ENCODE measurements at regions not wholly inside any gene's neighbourhood (a gene's known extent, or its start where the extent isn't known, plus 50 kb on each side); places are given as distances from the start of the nearest gene placed in this dataset.
"Not testable (repeated sequence)": the region's sequence is repeated elsewhere in the genome, so short reads cannot be mapped to it uniquely, and the experiment has no call there.

- H3K36me3 ChIP-seq (ENCODE audit: control insufficient read depth in 3 of 3, insufficient read depth in 3 of 3, low read length in 3 of 3); H3K27ac ChIP-seq (ENCODE audit: low read depth, low read length); H3K27me3 ChIP-seq (ENCODE audit: control insufficient read depth in 3 of 3, insufficient read depth in 3 of 3, low read length in 3 of 3); H3K4me3 ChIP-seq (ENCODE audit: low read length in 3 of 3); H3K9ac ChIP-seq (ENCODE audit: low read depth in 1 of 3, low read length in 3 of 3); H3K4me1 ChIP-seq (ENCODE audit: control insufficient read depth in 3 of 3, insufficient read depth in 3 of 3, low read length in 3 of 3); H3K9me3 ChIP-seq (ENCODE audit: control insufficient read depth in 3 of 3, low read length in 3 of 3): not testable (repeated sequence)
Observed at GRCh38 chr16:29355339-29356059, 51.0 kb downstream of the NPIPB11 start.

- H3K27ac ChIP-seq (ENCODE audit: low read depth, low read length); H3K27me3 ChIP-seq (ENCODE audit: control insufficient read depth in 3 of 3, insufficient read depth in 3 of 3, low read length in 3 of 3); H3K4me1 ChIP-seq (ENCODE audit: control insufficient read depth in 3 of 3, insufficient read depth in 3 of 3, low read length in 3 of 3); H3K9ac ChIP-seq (ENCODE audit: low read depth in 1 of 3, low read length in 3 of 3); H3K9me3 ChIP-seq (ENCODE audit: control insufficient read depth in 3 of 3, low read length in 3 of 3); H3K4me3 ChIP-seq (ENCODE audit: low read length in 3 of 3); H3K36me3 ChIP-seq (ENCODE audit: control insufficient read depth in 3 of 3, insufficient read depth in 3 of 3, low read length in 3 of 3): not testable (repeated sequence)
Observed at GRCh38 chr16:29354449-29354848, 52.1 kb downstream of the NPIPB11 start.

GRCh38 chr16:29352617-29352999 lies 53.9 kb downstream of the NPIPB11 start:
- not testable (repeated sequence) for H3K27me3 ChIP-seq (ENCODE audit: control insufficient read depth in 3 of 3, insufficient read depth in 3 of 3, low read length in 3 of 3); H3K9me3 ChIP-seq (ENCODE audit: control insufficient read depth in 3 of 3, low read length in 3 of 3); H3K27ac ChIP-seq (ENCODE audit: low read depth, low read length); H3K36me3 ChIP-seq (ENCODE audit: control insufficient read depth in 3 of 3, insufficient read depth in 3 of 3, low read length in 3 of 3); H3K9ac ChIP-seq (ENCODE audit: low read depth in 1 of 3, low read length in 3 of 3); H3K4me3 ChIP-seq (ENCODE audit: low read length in 3 of 3); H3K4me1 ChIP-seq (ENCODE audit: control insufficient read depth in 3 of 3, insufficient read depth in 3 of 3, low read length in 3 of 3)

- H3K9ac ChIP-seq (ENCODE audit: low read depth in 1 of 3, low read length in 3 of 3); H3K27me3 ChIP-seq (ENCODE audit: control insufficient read depth in 3 of 3, insufficient read depth in 3 of 3, low read length in 3 of 3); H3K36me3 ChIP-seq (ENCODE audit: control insufficient read depth in 3 of 3, insufficient read depth in 3 of 3, low read length in 3 of 3); H3K27ac ChIP-seq (ENCODE audit: low read depth, low read length); H3K4me1 ChIP-seq (ENCODE audit: control insufficient read depth in 3 of 3, insufficient read depth in 3 of 3, low read length in 3 of 3); H3K4me3 ChIP-seq (ENCODE audit: low read length in 3 of 3); H3K9me3 ChIP-seq (ENCODE audit: control insufficient read depth in 3 of 3, low read length in 3 of 3): not testable (repeated sequence)
Observed at GRCh38 chr16:29351970-29352616, 54.4 kb downstream of the NPIPB11 start.

- H3K27ac ChIP-seq (ENCODE audit: low read depth, low read length); H3K27me3 ChIP-seq (ENCODE audit: control insufficient read depth in 3 of 3, insufficient read depth in 3 of 3, low read length in 3 of 3); H3K9me3 ChIP-seq (ENCODE audit: control insufficient read depth in 3 of 3, low read length in 3 of 3); H3K36me3 ChIP-seq (ENCODE audit: control insufficient read depth in 3 of 3, insufficient read depth in 3 of 3, low read length in 3 of 3); H3K4me3 ChIP-seq (ENCODE audit: low read length in 3 of 3); H3K9ac ChIP-seq (ENCODE audit: low read depth in 1 of 3, low read length in 3 of 3); H3K4me1 ChIP-seq (ENCODE audit: control insufficient read depth in 3 of 3, insufficient read depth in 3 of 3, low read length in 3 of 3): not testable (repeated sequence)
Observed at GRCh38 chr16:29351271-29351969, 55.1 kb downstream of the NPIPB11 start.

- H3K4me3 ChIP-seq (ENCODE audit: low read length in 3 of 3); H3K27ac ChIP-seq (ENCODE audit: low read depth, low read length); H3K27me3 ChIP-seq (ENCODE audit: control insufficient read depth in 3 of 3, insufficient read depth in 3 of 3, low read length in 3 of 3); H3K9ac ChIP-seq (ENCODE audit: low read depth in 1 of 3, low read length in 3 of 3); H3K9me3 ChIP-seq (ENCODE audit: control insufficient read depth in 3 of 3, low read length in 3 of 3); H3K36me3 ChIP-seq (ENCODE audit: control insufficient read depth in 3 of 3, insufficient read depth in 3 of 3, low read length in 3 of 3); H3K4me1 ChIP-seq (ENCODE audit: control insufficient read depth in 3 of 3, insufficient read depth in 3 of 3, low read length in 3 of 3): not testable (repeated sequence)
Observed at GRCh38 chr16:29349966-29350365, 56.5 kb downstream of the NPIPB11 start.

- H3K36me3 ChIP-seq (ENCODE audit: control insufficient read depth in 3 of 3, insufficient read depth in 3 of 3, low read length in 3 of 3); H3K4me3 ChIP-seq (ENCODE audit: low read length in 3 of 3); H3K27ac ChIP-seq (ENCODE audit: low read depth, low read length); H3K27me3 ChIP-seq (ENCODE audit: control insufficient read depth in 3 of 3, insufficient read depth in 3 of 3, low read length in 3 of 3); H3K9ac ChIP-seq (ENCODE audit: low read depth in 1 of 3, low read length in 3 of 3); H3K9me3 ChIP-seq (ENCODE audit: control insufficient read depth in 3 of 3, low read length in 3 of 3); H3K4me1 ChIP-seq (ENCODE audit: control insufficient read depth in 3 of 3, insufficient read depth in 3 of 3, low read length in 3 of 3): not testable (repeated sequence)
Observed at GRCh38 chr16:29348748-29349147, 57.8 kb downstream of the NPIPB11 start.

GRCh38 chr16:29348123-29348690 lies 58.3 kb downstream of the NPIPB11 start:
- H3K9ac ChIP-seq (ENCODE audit: low read depth in 1 of 3, low read length in 3 of 3); H3K27me3 ChIP-seq (ENCODE audit: control insufficient read depth in 3 of 3, insufficient read depth in 3 of 3, low read length in 3 of 3); H3K36me3 ChIP-seq (ENCODE audit: control insufficient read depth in 3 of 3, insufficient read depth in 3 of 3, low read length in 3 of 3); H3K4me3 ChIP-seq (ENCODE audit: low read length in 3 of 3); H3K27ac ChIP-seq (ENCODE audit: low read depth, low read length); H3K9me3 ChIP-seq (ENCODE audit: control insufficient read depth in 3 of 3, low read length in 3 of 3); H3K4me1 ChIP-seq (ENCODE audit: control insufficient read depth in 3 of 3, insufficient read depth in 3 of 3, low read length in 3 of 3): not testable (repeated sequence)

- H3K27ac ChIP-seq (ENCODE audit: low read depth, low read length); H3K9ac ChIP-seq (ENCODE audit: low read depth in 1 of 3, low read length in 3 of 3); H3K9me3 ChIP-seq (ENCODE audit: control insufficient read depth in 3 of 3, low read length in 3 of 3); H3K4me3 ChIP-seq (ENCODE audit: low read length in 3 of 3); H3K36me3 ChIP-seq (ENCODE audit: control insufficient read depth in 3 of 3, insufficient read depth in 3 of 3, low read length in 3 of 3); H3K4me1 ChIP-seq (ENCODE audit: control insufficient read depth in 3 of 3, insufficient read depth in 3 of 3, low read length in 3 of 3); H3K27me3 ChIP-seq (ENCODE audit: control insufficient read depth in 3 of 3, insufficient read depth in 3 of 3, low read length in 3 of 3): not testable (repeated sequence)
Observed at GRCh38 chr16:29346796-29347580, 59.5 kb downstream of the NPIPB11 start.

GRCh38 chr16:29346203-29346602 lies 60.3 kb downstream of the NPIPB11 start:
- not testable (repeated sequence) for H3K27me3 ChIP-seq (ENCODE audit: control insufficient read depth in 3 of 3, insufficient read depth in 3 of 3, low read length in 3 of 3); H3K4me1 ChIP-seq (ENCODE audit: control insufficient read depth in 3 of 3, insufficient read depth in 3 of 3, low read length in 3 of 3); H3K27ac ChIP-seq (ENCODE audit: low read depth, low read length); H3K4me3 ChIP-seq (ENCODE audit: low read length in 3 of 3); H3K9ac ChIP-seq (ENCODE audit: low read depth in 1 of 3, low read length in 3 of 3); H3K9me3 ChIP-seq (ENCODE audit: control insufficient read depth in 3 of 3, low read length in 3 of 3); H3K36me3 ChIP-seq (ENCODE audit: control insufficient read depth in 3 of 3, insufficient read depth in 3 of 3, low read length in 3 of 3)
